WTC11 (cell line): ENCODE measurements at regions not wholly inside any gene's neighbourhood (a gene's known extent, or its start where the extent isn't known, plus 50 kb on each side); places are given as distances from the start of the nearest gene placed in this dataset.

Experiments
- ATF3 ChIP-seq: sonication (generic); formaldehyde crosslinking; conservative IDR thresholded peaks from 2 replicates; pipeline ENCODE4 v1.8.1; 2022; ENCODE audit warnings: mild to moderate bottlenecking, missing genetic modification reagents
- CTCF ChIP-seq: fragments of 200-600 bp; IDR thresholded peaks from 2 replicates; pipeline ENCODE4 v1.8.0; 2022; ENCODE audit warnings: antibody characterized with exemption
- ETV6 ChIP-seq: sonication (generic); formaldehyde crosslinking; IDR thresholded peaks from 2 replicates; pipeline ENCODE4 v1.8.1; 2022; ENCODE audit warnings: mild to moderate bottlenecking, missing genetic modification reagents
- NR1H2 ChIP-seq: sonication (generic); formaldehyde crosslinking; IDR thresholded peaks from 2 replicates; pipeline ENCODE4 v1.9.0; 2021; ENCODE audit warnings: mild to moderate bottlenecking, moderate library complexity, missing genetic modification reagents
- NR2C2 ChIP-seq: sonication (generic); formaldehyde crosslinking; IDR thresholded peaks from 2 replicates; pipeline ENCODE4 v1.8.0; 2022; ENCODE audit warnings: mild to moderate bottlenecking, missing genetic modification reagents
- SP1 ChIP-seq: sonication (generic); formaldehyde crosslinking; conservative IDR thresholded peaks from 2 replicates; pipeline ENCODE4 v1.8.1; 2022; ENCODE audit warnings: missing genetic modification reagents
- ZBTB21 ChIP-seq: sonication (generic); formaldehyde crosslinking; IDR thresholded peaks from 2 replicates; pipeline ENCODE4 v1.8.1; 2023; ENCODE audit warnings: mild to moderate bottlenecking, missing genetic modification reagents, borderline replicate concordance
- ZBTB43 ChIP-seq: sonication (generic); formaldehyde crosslinking; IDR thresholded peaks from 2 replicates; pipeline ENCODE4 v1.8.1; 2023; ENCODE audit warnings: mild to moderate bottlenecking, missing genetic modification reagents

GRCh38 chr7:137093198-137093597 lies 224.7 kb downstream of the CHRM2 start:
- TF ChIP-seq NR2C2 (CRISPR knock-in tag) = no peak
- no peak for TF ChIP-seq SP1 (CRISPR knock-in tag)
- TF ChIP-seq ZBTB21 (CRISPR knock-in tag) = no peak
- no peak for TF ChIP-seq CTCF
- no peak for TF ChIP-seq ZBTB43 (CRISPR knock-in tag)
- TF ChIP-seq ATF3 = no peak
- TF ChIP-seq ETV6 (CRISPR knock-in tag) = no peak
- TF ChIP-seq NR1H2 = no peak
